WTC11 (cell line): ENCODE measurements at regions not wholly inside any gene's neighbourhood (a gene's known extent, or its start where the extent isn't known, plus 50 kb on each side); places are given as distances from the start of the nearest gene placed in this dataset.

ENCODE experiments used
- ATAC-seq: fragments of 200-7000 bp; cut with Tn5 transposase; 2 replicates; pipeline ENCODE4 v1.10.0; 2021; ENCODE audit warnings: mild to moderate bottlenecking, moderate library complexity
- CTCF ChIA-PET: fragments of 300-600 bp; sonication (Branson Sonifier 250); formaldehyde crosslinking; loops from one replicate; lab custom pipeline; 2021; ENCODE audit warnings: antibody characterized with exemption; lab: Charles Lee
- POLR2A ChIA-PET: fragments of 350-600 bp; sonication (Branson Sonifier 250); formaldehyde crosslinking; loops from one replicate; lab custom pipeline; 2021; ENCODE audit warnings: antibody characterized with exemption; lab: Charles Lee
- DNase-seq: peaks from one replicate; pipeline ENCODE4 v3.0.0; 2021; ENCODE audit warnings: low spot score
- H3K27ac Mint-ChIP-seq: 2 replicates; pipeline ENCODE4 v1.8.0; 2021; ENCODE audit warnings: mixed read lengths
- H3K27me3 Mint-ChIP-seq: 2 replicates; pipeline ENCODE4 v1.8.0; 2021; ENCODE audit warnings: low read depth, mild to moderate bottlenecking, moderate library complexity, mixed read lengths
- H3K36me3 Mint-ChIP-seq: 2 replicates; pipeline ENCODE4 v1.8.0; 2021; ENCODE audit warnings: mixed read lengths
- H3K4me1 Mint-ChIP-seq: 2 replicates; pipeline ENCODE4 v1.8.0; 2022; ENCODE audit warnings: mixed read lengths
- H3K4me3 Mint-ChIP-seq: 2 replicates; pipeline ENCODE4 v1.8.0; 2021; ENCODE audit warnings: mild to moderate bottlenecking, moderate library complexity, mixed read lengths
- H3K9me3 Mint-ChIP-seq: 2 replicates; pipeline ENCODE4 v1.8.0; 2021; ENCODE audit warnings: mixed read lengths
- JAZF1 ChIP-seq: fragments of 250-450 bp; sonication (Bioruptor Pico); IDR thresholded peaks from 2 replicates; pipeline ENCODE4 v1.9.0; 2021; ENCODE audit warnings: moderate library complexity, mild to moderate bottlenecking, inconsistent platforms
- TP53 ChIP-seq: sonication (generic); formaldehyde crosslinking; IDR thresholded peaks from 2 replicates; pipeline ENCODE4 v1.8.1; 2023; ENCODE audit warnings: mild to moderate bottlenecking, missing genetic modification reagents
- ZBTB21 ChIP-seq: sonication (generic); formaldehyde crosslinking; IDR thresholded peaks from 2 replicates; pipeline ENCODE4 v1.8.1; 2023; ENCODE audit warnings: mild to moderate bottlenecking, missing genetic modification reagents, borderline replicate concordance
- ZNF416 ChIP-seq: fragments of 250-450 bp; sonication (Bioruptor Pico); IDR thresholded peaks from 2 replicates; pipeline ENCODE4 v1.9.0; 2021; ENCODE audit warnings: mild to moderate bottlenecking, inconsistent platforms

DNA sequence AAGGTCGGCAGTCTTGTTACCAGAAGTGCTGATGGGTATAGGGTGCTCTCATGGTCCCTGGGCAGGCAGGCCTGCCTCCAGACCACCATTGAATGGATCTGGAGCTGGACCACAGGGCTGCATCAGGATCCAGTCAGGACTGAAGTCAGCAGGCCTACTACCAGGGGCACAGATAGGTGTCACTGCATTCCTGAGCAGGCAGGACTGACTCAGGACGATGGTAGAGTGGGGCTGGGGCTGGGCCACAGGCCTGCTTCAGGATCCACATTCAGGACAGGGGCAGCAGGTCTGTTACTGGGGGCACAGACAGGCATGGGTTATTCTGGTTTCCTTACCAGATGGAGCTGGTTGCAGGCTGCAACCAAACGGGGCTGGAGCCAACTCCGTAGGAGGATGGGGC is 51.4 kb upstream of the MAP3K4 start:
- no peaks in the 10 kb centered on the region for H3K4me1 Mint-ChIP-seq
- TF ChIP-seq TP53 (CRISPR knock-in tag) (no peak), JAZF1 (CRISPR knock-in tag) (no peak), ZBTB21 (CRISPR knock-in tag) (no peak), ZNF416 (CRISPR knock-in tag) (no peak)
- POLR2A ChIA-PET: no interaction called here
- no peak overlapping the region for H3K27ac Mint-ChIP-seq
- CTCF ChIA-PET: interaction anchor here (0.8 to 1.3 kb wide), 3 partner anchors 10 to 431 kb away, joined by 3 read pairs; no protein-coding TSS in a partner anchor
- DNase-seq (no peak), ATAC-seq (no peak)
- peaks cover 5% of the 10 kb centered on the region; the same call in 1 of the 2 replicates for H3K9me3 Mint-ChIP-seq
- no peaks in the 10 kb centered on the region for H3K27me3 Mint-ChIP-seq
- H3K36me3 Mint-ChIP-seq: no peaks in the 10 kb centered on the region
- H3K4me3 Mint-ChIP-seq: no peak overlapping the region
